ENCODE measurements at regions not wholly inside any gene's neighbourhood (a gene's known extent, or its start where the extent isn't known, plus 50 kb on each side); places are given as distances from the start of the nearest gene placed in this dataset.
"Not testable (repeated sequence)": the region's sequence is repeated elsewhere in the genome, so short reads cannot be mapped to it uniquely, and the experiment has no call there.

DNA sequence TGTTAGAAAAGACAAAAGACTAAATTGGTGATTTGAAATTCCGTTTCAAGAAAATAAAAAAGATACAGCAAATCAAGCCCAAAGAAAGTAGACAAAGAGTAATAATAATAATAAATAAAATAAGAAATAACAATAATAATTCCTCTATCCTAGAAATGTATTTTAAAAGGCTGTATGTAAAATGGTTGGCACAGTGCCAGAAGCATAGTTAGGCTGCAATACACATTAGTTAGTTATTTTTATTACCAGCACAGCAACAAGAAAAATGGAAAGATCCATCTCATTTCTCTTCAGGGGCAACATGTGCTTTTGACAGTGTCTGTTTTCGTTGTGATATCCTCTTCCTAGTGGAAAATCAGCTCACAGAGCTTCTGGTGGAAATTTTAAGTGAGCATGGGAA, 174.1 kb upstream of the TMTC1 start:
- no peak for DNase-seq (ENCODE audit: low spot score)

DNA sequence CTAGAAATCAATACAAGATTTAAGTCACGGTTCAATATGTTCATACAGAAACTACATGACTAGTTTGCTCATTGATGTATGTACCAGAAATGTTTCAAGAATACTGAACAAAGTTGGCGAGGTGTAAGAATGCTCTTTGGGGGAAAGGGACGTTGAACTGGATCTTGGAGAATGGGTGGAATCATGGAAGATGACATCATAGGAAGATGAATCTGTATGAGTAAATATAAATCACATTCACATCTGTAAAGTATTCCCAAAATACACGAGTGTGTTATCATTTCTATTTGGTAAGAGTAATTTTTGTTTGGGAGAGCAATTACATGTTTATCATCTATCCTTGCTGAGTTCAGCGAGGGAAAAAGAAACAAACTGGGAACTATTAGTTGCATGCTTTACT, 162.2 kb upstream of the TMTC1 start:
- DNase-seq (ENCODE audit: low spot score), result no peak

DNA sequence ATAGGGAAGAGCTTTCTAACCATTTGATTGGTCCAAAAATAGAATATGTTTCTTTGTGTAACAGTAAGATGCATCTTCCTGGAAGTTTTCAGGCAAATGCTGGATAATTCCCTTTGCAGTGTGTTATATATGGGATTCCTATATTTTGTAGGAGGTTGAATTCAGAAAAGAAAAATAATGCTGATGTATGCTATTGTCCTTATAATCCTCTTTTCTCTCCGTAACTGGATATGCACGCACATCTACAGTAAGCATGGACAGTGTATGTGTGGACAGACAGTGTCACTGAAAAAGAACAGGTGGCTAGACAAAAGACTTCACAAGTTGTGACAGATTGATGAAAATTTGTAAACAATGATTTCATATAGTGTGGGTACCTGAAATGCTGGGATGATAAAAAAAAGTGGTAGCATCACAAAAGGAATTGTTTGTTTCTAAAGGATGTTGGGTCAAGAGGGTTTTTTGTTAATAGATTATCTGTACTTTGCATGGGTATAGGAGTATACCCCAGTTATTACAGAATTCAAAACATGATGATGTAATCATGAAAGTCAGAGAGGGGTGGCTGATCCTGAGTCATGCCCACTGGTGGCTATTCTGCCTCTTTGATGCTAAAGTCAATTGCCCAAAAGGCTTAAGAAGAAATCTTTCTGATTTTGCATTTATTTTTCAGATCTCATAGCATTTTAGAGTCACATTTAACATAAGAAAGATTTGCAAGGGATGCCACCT, 160.7 kb upstream of the TMTC1 start:
- DNase-seq (ENCODE audit: low spot score), result no peak

- DNase-seq (ENCODE audit: low spot score), result no peak
These were observed 159.9 kb upstream of the TMTC1 start for GRCh38 chr12:29943683-29944082.

GRCh38 chr12:29940811-29941210, 157.1 kb upstream of the TMTC1 start:
- DNase-seq (ENCODE audit: low spot score), result no peak

DNA sequence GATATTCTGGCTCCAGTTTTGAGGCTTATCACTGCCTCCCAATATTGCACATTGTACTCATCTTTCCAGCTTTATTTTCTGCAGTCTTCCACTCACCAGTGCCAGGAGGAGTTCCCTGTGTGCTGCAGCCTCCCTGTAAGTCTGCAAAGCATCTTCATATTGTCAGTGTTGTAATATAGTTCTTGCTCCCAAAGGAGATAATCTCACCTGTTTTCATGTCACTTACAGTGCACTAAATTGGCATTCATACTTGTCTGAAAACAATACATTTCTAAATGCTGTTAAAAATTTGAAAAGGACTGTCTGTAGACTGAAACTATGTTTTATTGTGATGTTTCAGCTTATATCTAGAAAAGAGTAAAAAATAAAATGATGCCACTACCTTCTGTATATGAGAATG, 146.8 kb upstream of the TMTC1 start:
- DNase-seq (ENCODE audit: low spot score), result no peak

GRCh38 chr12:29929295-29929694, 145.6 kb upstream of the TMTC1 start:
- DNase-seq (ENCODE audit: low spot score), result no peak

DNA sequence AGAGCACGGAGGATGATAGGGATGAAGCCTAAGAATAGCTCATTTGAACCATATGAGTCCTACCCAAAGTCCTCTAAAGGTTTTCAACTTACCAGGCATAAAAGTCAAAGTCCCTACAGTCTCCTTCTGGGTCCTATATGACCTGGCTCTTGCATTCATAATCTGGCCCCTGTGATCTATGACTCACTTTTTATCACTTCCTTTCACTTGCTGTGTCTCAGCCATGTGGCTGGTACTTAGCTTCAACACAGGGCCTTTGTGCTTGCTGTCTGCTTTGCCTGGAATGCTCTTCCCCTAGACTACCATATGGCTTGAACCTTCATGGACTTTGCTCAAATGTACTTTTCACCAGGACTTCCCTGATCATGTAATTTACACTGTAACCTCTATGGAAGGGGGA, 137.6 kb upstream of the TMTC1 start:
- DNase-seq (ENCODE audit: low spot score), result no peak

DNA sequence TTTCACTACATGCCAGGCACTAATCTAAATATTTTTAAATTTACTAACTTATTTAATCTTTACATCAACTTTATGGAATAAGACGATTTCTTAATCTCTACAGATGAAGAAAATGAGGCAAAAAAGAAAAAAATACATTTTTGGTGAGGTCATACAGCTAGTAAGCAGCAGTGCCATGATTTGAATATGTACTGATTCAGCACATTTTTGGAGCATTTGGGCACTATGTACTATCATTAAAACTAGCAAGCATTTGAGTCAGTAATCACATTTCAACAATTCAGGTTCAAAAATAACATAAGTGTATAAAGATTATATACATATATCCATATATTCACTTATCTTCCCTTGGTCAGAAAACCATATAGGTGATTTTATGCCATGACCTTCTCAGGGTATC, 124.4 kb upstream of the TMTC1 start:
- DNase-seq (ENCODE audit: low spot score), result no peak

DNA sequence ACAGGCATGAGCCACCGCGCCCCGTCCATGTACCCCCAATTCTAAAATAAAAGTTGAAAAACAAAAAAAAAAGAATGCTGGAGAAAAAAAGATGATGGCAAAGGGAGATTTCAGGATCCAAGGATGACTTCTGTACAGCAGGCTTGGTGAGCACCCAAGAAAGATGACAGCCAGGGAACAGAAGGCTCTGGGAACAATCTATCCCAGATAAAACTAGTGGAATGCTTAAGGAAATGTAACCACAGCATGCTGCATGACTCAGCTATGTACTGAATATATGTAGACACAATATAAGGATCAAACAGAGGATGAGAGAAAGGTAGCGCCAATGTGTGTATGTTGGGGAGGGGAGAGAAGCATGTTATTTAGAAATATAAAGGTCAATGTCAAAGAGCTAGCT, 123.7 kb upstream of the TMTC1 start:
- no peak for DNase-seq (ENCODE audit: low spot score)

- DNase-seq (ENCODE audit: low spot score), result no peak
These were observed 118.3 kb upstream of the TMTC1 start for GRCh38 chr12:29902043-29902442.

DNA sequence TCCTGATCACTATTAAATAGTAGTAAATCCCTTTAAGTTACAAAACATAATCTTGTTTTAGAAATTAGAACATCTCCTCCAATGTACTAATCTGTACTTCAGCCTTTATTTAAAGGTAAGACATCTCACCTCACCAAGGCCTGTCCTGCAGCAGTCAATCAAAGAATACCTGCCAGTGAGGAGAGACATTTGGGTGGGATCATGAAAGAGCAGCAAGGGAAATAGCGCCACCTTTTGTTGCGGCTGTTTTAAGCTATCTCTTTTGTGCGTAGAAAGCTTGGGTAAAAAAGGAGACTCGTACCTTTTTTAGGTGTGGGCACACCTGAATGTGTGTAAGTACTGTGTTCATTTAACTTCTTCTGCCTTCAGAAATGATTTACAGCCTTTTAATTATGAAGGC, 117.8 kb upstream of the TMTC1 start:
- DNase-seq (ENCODE audit: low spot score), result no peak

GRCh38 chr12:29899212-29899931, 115.6 kb upstream of the TMTC1 start:
- DNase-seq (ENCODE audit: low spot score), result no peak

DNA sequence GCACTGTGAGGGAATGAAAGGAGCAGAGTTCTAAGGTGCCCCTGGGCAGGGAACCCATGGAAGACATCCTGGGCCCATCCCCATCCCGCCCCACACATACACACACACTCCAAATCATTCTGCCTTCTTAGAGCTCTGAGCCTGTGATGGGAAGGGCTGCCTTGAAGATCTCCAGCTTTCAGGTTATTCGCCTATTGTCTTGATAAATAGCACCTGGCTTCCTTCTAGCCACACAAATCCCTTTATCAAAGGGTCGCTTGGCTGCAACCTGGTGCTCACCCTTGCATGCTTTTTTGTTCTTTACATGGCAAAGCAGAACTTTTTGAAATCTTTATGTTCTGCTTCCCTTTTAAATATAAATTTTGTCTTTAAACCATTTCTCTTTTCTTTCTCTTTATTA, 112.2 kb upstream of the TMTC1 start:
- no peak for DNase-seq (ENCODE audit: low spot score)

DNA sequence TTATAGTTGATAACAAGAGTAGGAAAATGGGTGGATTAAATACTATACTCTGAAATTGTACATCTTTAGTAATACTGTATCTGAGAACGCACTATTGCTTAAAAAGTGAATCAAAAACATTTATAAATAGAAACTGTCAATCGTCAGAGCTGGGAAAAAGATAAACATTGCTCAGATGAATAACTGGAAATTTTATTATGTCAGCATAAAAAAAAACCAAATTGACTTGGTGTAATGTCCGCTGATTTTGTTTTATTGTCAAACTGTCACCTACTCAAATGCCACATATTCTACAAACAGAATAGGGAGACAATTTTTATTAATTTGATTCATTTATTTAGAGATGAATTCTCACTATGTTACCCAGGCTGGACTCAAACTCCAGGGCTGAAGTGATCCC, 109.3 kb upstream of the TMTC1 start:
- DNase-seq (ENCODE audit: low spot score), result no peak

DNA sequence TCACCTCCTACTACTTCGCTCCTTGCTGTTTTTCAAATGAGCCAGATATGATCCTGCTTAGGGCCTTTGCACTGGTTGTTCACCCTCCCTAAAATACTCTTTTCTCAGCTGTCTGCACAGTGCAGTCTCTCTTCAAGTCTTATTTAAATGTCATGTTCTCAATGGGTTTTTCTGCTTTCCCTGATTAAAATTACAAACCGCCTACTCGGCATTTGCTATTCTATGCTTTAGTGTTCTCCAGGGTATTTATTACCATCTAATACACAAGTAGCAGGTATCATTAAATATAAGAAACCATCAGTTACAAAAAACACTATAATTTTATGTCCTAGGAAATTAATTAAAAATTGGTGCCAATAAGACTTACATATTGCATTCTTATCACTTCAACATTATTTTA, 108.0 kb upstream of the TMTC1 start:
- no peak for DNase-seq (ENCODE audit: low spot score)

- no peak for DNase-seq (ENCODE audit: low spot score)
These were observed 106.0 kb upstream of the TMTC1 start for GRCh38 chr12:29889737-29890136.

DNA sequence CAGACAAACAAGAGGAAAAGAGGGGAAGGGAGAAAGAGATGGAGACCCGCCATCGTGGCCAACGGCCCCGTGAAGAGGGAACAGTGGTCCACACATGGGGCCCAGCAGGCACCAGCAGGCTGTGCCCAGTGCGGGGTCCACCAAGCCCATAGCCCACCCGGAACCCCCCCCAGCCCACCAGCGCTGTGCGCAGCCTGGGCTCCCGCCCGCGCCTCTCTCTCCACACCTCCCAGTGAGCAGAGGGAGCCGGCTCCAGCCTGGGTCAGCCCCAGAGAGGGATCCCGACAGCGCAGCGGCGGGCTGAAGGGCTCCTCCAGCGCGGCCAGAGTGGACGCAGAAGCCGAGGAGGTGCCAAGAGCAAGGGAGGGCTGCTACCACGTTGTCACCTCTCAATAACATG, 105.0 kb upstream of the TMTC1 start:
- no peak for DNase-seq (ENCODE audit: low spot score)

GRCh38 chr12:29884957-29885356, 101.2 kb upstream of the TMTC1 start:
- DNase-seq (ENCODE audit: low spot score), result not testable (repeated sequence)

- no peak for DNase-seq (ENCODE audit: low spot score)
These were observed 100.3 kb upstream of the TMTC1 start for GRCh38 chr12:29883941-29884554.

DNA sequence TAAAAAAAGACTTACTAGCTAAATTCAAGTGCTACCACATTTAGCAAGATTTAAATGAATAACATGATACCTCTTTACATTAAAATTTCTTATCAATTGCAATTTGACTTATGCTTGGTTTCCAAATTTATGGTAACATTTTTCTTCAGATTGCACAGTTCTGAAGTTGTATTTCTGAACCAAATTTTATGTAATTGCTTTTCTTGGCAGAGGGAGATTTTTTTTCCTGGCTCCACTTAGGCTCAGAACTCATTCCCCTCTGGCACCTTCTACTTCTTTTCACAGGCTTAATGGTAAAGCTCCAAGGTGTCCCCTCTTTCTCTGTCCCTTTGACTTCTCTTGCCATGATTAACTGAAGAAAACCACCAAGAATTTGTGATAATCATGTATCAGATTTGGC, 99.8 kb upstream of the TMTC1 start:
- no peak for DNase-seq (ENCODE audit: low spot score)

DNA sequence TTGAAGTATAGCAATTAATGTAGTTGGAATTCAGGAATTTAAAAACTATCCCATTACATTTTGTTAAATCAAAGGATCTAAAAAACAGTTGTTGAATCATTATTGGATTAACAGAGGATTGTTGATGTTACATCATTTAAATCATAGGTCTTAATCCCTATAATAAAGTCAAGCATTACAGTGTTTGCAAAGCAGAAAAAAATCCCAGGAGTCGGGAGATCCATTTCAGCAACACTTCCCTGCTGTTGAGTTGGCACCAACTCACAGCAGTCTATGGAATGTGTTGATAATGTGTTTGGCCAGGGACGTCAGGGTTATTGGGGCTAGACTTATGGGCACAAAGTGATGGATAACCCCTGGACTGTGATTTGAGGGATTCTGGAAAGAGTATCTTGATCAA, 99.1 kb upstream of the TMTC1 start:
- no peak for DNase-seq (ENCODE audit: low spot score)

DNA sequence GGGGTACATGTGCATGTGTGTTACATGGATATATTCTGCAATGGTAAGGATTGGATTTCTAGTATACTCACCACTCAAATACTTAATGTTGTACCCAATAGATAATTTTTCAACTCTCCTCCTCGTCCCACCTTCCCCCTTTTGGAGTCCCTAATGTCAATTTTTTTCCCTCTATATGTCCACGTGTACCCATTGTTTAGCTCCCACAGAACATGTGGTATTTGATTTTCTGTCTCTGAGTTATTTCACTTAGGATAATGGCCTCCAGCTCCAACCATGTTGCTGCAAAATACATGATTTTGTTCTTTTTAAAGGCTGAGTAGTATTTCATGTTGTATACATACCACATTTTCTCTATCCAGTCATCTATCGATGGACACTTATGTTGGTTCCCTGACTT, 97.2 kb upstream of the TMTC1 start:
- DNase-seq (ENCODE audit: low spot score), result no peak

Data from AG20443 (cell line).